ENCODE measurements at regions not wholly inside any gene's neighbourhood (a gene's known extent, or its start where the extent isn't known, plus 50 kb on each side); places are given as distances from the start of the nearest gene placed in this dataset.

GRCh38 chr11:91813263-91813662 lies 411.4 kb upstream of the FAT3 start:
- intact Hi-C loops (cut with DNase I): no loop called here
- Histone ChIP-seq H3K4me3 (no peak overlapping the region), H3K27me3 (no peaks in the 10 kb centered on the region), H3K4me1 (no peaks in the 10 kb centered on the region), H3K9me3 (no peaks in the 10 kb centered on the region), H3K27ac (no peak overlapping the region), H3K36me3 (no peaks in the 10 kb centered on the region)
- no peak for DNase-seq (ENCODE audit: low spot score in 2 of 2)
- no peak for TF ChIP-seq CTCF (IDR thresholded peaks at IDR 0.05)

GRCh38 chr11:91810871-91811270 lies 413.7 kb upstream of the FAT3 start:
- Histone ChIP-seq H3K4me3 (no peak overlapping the region), H3K27me3 (no peaks in the 10 kb centered on the region), H3K9me3 (no peaks in the 10 kb centered on the region), H3K27ac (no peak overlapping the region), H3K4me1 (no peaks in the 10 kb centered on the region), H3K36me3 (no peaks in the 10 kb centered on the region)
- TF ChIP-seq CTCF (IDR thresholded peaks at IDR 0.05): no peak
- intact Hi-C loops (cut with DNase I): no loop called here
- no peak for DNase-seq (ENCODE audit: low spot score in 2 of 2)

- no peak for TF ChIP-seq CTCF (IDR thresholded peaks at IDR 0.05)
- H3K4me3 ChIP-seq: no peak overlapping the region
- intact Hi-C loops (cut with DNase I): no loop called here
- DNase-seq (ENCODE audit: low spot score in 2 of 2): no peak
- H3K9me3 ChIP-seq: no peaks in the 10 kb centered on the region
- H3K4me1 ChIP-seq: no peaks in the 10 kb centered on the region
- H3K27me3 ChIP-seq: no peaks in the 10 kb centered on the region
- H3K27ac ChIP-seq: no peak overlapping the region
- H3K36me3 ChIP-seq: no peaks in the 10 kb centered on the region
These were observed 419.3 kb upstream of the FAT3 start for GRCh38 chr11:91805293-91805692.

- no peak for DNase-seq (ENCODE audit: low spot score in 2 of 2)
- Histone ChIP-seq H3K9me3 (no peaks in the 10 kb centered on the region), H3K27ac (no peak overlapping the region), H3K4me1 (no peaks in the 10 kb centered on the region), H3K27me3 (no peaks in the 10 kb centered on the region), H3K4me3 (no peak overlapping the region), H3K36me3 (no peaks in the 10 kb centered on the region)
- intact Hi-C loops (cut with DNase I): no loop called here
- no peak for TF ChIP-seq CTCF (IDR thresholded peaks at IDR 0.05)
These were observed 420.6 kb upstream of the FAT3 start for GRCh38 chr11:91804042-91804441.

DNA sequence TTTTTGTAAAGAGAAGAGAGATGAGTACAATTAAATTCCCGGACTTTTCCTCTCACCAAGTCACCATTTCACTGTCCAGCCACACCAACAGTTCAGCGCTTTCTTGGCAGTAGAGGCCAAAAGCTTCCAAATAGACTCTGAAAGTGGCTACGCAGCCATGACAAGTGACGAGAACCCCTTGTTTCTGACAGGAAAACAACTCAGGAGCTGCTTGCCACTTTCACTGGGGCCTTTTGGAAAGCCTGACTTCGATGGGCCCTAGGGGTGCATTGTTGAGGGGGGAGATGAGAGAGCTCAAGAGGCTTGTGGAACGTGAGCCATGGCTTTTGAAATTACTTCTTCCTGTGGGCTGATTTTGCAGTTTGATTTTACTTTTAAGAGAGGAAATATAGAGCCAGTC lies 422.1 kb upstream of the FAT3 start:
- no peak for TF ChIP-seq CTCF (IDR thresholded peaks at IDR 0.05)
- DNase-seq (ENCODE audit: low spot score in 2 of 2): no peak
- H3K27ac ChIP-seq: no peak overlapping the region
- no peaks in the 10 kb centered on the region for H3K27me3 ChIP-seq
- H3K36me3 ChIP-seq: no peaks in the 10 kb centered on the region
- H3K9me3 ChIP-seq: no peaks in the 10 kb centered on the region
- H3K4me1 ChIP-seq: no peaks in the 10 kb centered on the region
- intact Hi-C loops (cut with DNase I): no loop called here
- H3K4me3 ChIP-seq: no peak overlapping the region

DNA sequence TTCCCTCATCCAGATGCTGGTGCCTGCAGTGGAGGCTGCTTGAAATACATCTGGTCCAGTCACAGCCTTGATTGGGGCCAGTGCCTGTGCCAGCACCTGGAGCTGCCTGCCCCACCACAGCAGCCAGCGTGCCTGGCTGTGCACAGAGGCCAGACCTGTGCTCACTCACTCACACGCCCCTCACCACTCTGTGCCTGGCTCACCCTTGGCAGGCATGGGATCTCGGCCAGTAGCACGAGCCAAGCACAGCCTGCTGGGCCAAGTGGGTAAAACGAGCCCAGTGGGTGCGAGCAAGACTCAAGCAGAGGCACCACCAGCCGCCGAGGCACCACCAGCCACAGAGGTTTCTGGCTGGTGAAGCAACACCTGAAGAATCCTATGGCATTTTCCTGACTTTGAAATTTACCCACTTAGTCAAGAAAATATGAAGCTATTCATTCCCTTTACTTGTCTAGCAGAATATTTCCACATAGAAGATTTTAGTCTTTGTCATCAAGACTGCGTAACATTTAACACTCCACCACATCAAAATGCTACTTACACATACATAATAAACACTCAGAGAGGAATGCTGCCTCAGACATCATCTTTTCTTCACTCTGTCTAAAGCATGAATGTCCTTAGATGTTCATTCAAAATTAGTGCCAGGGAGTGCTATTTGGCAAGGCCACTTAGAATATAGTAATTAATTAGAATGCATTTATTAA lies 424.3 kb upstream of the FAT3 start:
- intact Hi-C loops (cut with DNase I): no loop called here
- no peaks in the 10 kb centered on the region for H3K9me3 ChIP-seq
- no peaks in the 10 kb centered on the region for H3K27me3 ChIP-seq
- DNase-seq (ENCODE audit: low spot score in 2 of 2): no peak
- no peaks in the 10 kb centered on the region for H3K36me3 ChIP-seq
- no peaks in the 10 kb centered on the region for H3K4me1 ChIP-seq
- no peak overlapping the region for H3K27ac ChIP-seq
- no peak overlapping the region for H3K4me3 ChIP-seq
- no peak for TF ChIP-seq CTCF (IDR thresholded peaks at IDR 0.05)

Data from ascending aorta (tissue), 2 donors.